Suppressor macrophage (primary cell): ENCODE measurements at regions not wholly inside any gene's neighbourhood (a gene's known extent, or its start where the extent isn't known, plus 50 kb on each side); places are given as distances from the start of the nearest gene placed in this dataset.

Experiments
- DNase-seq, 4 experiments: peaks; one replicate each; pipeline ENCODE4 v3.0.0-alpha.2; 2020 to 2022

DNA sequence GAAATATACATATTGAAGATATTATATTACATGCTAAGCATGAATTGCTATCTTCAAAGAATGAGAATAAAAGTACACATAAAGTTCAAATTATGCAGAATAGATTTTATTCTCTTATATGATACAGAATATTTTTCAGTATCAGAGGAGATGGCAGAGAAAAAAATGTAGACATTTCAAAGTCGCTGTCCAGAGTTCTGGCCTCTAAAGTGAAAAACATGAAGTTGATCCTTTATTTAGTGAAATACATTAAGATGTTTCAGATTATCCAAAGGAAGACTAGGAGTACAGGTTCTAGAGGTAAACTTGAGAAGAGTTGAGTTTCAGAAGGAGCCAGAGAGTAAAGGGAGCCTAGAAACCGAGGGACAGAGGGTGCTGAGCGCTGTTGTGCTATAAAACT lies 303.6 kb downstream of the UTP18 start:
- DNase-seq, result no peak

DNA sequence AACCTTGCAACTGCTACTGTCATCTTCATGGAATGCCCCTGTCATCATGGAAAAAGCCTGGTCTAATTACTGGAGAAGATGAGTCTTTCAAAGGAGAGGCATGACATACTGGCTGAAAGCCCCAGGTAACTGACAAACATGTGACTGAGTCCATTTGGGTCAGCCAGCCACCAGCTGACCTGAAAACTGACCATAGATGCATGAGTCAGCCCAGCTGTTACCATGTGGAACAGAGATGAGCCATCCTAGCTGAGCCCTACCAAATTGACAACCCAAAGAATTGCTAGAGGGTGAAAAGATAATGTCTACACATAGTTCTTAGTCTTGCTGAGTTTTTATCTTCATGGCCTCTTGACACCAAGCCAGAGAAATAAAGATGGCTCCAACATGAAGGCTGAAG lies 311.8 kb downstream of the UTP18 start:
- no peak for DNase-seq
